8988T (cell line): ENCODE measurements at regions not wholly inside any gene's neighbourhood (a gene's known extent, or its start where the extent isn't known, plus 50 kb on each side); places are given as distances from the start of the nearest gene placed in this dataset.
"Not testable (repeated sequence)": the region's sequence is repeated elsewhere in the genome, so short reads cannot be mapped to it uniquely, and the experiment has no call there.

Experiments used
- DNase-seq: peaks from one replicate; pipeline ENCODE4 v3.0.0; 2011

GRCh38 chr9:129561594-129562281 lies 59.2 kb downstream of the C9orf50 start:
- no peak for DNase-seq

DNA sequence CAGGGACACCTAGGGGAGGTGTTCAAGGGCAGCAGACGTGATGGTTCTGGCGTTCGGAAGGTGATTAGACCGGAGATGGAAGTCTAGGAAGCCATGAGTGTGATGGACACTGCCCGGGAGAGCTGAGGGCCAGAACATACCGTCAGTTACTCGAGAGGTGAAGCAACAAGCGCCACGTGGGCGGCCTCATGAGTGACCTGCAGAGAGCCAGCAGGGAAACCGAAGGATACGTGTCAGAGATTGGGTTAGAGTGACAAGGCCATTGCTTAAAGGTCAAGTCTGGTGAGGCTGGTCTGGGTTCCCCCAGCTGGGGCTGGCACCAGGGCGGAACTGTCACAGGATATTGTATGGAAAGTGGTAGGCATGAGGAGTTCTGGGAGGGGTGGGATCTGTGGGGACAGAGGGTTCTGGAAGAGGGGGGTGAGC lies 60.0 kb downstream of the C9orf50 start:
- DNase-seq, result no peak

DNA sequence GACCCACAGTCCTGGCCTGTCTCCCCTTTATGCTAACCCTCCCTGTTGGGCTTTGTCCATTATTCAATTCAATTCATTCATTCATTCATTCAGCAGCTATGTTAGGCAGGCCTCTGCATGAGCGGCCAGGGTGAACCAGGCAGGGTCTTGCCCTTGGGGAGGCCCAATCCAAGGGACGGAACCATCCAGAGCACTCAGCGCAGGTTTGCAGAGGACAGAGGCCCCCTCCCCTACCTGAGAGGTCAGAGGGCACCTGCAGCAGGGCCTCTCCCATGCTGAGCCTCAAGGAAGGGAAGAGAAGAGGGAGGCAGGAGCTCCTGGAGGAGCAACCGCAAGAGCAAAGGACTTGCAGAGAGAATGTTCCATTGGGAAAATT lies 61.4 kb downstream of the C9orf50 start:
- no peak for DNase-seq

DNA sequence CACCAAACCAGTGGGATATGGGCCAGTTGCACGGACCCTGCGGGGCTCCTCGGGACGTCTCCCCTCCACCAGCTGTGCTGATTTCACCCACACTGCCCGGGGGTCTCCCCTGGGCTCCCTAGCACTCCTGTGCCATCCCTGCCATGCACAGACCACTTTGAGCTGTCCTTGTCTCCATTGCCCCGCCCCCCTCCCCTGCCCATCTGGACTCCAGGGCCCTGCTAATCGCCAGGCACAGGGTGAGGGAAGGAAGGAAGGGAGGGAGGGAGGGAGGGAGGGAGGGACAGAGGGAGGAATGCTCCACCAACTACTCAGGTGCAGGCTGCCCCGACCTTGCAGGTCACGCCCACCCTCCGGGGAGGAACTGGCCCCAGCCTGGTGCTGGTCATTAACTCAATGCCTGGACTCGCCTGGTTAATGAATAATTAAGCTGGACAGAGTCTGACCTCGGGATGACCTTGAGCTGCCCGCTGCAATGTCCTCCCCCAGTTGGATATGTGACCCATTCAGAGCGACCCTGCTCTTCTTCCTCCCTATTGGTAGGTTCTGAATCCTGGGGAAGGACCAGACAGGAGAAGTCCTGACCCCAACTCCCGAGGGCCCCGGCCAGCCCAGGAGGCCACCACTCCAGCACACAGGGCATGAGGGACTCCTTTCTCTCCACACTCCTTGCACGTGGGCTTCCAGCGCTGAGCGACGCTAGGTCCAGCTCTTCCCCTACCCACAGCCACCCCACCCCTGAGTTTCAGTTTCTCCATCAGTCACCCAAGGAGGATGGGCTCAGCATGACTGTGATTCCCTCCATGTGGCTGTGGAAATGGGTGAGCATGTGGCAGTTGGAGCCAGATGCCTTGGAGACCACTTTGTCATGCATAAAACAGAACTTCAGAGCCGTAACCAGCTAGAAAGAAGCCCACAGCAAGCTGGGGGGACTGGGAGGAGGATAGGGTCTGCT lies 62.1 kb downstream of the C9orf50 start:
- no peak for DNase-seq

DNA sequence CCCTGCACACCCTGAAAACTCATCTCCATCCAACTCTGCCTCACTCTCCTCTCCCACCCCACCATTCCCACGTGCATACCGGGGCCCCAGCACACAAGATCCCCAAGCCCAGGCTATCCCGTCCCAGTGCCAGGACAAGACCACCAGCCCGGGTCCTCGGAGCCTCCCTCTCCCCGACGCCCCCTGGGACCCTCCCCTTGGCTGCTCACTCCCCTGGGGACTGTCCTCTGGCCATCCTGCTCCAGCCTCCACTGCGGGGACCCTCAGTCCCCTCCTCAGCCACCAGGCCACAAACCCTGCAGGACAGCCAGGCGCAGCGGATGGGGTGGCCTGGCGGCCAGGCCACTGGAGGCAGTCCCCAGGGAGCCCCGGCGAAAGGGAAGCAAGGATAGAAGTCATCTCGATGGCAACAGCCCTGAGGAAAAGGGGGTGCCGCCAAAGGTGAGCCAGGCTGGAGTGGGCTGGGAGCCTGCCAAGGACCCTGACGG lies 62.8 kb downstream of the C9orf50 start:
- DNase-seq, result no peak

GRCh38 chr9:129557192-129558036 lies 63.5 kb downstream of the C9orf50 start:
- no peak for DNase-seq

DNA sequence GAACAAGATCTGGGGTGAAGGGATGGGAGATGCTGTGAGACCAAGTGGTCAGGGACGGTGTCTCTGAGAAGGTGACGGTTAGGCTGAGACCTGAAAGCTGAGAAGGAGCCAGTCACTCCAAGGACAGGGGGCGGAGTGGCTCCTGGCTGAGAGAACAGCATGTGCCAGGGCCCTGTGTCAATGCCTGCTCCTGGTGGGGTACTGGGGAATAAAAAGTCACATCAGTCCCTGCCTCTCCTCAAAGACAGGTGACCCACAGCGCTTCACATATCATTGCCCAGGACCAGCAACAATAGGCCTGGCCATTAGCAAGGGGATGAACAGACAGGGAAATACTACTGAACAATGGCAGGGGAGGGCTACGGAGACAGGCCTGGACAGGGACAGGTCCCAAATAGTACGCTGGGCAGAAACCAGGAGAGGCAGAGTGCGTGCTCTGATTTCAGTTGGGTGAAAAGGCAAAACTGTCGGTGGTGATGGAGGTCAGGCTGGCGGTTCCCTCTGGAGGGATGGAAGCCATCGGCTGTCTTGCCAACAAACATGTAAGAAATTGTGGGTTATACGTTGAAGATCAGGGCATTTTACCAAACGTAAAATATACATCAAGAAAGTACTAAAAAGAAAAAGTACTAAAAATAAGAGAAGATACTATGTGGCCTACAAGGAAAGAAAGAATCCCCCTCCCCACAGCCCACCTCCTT lies 64.3 kb downstream of the C9orf50 start:
- DNase-seq, result no peak

GRCh38 chr9:129555512-129556215 lies 65.2 kb downstream of the C9orf50 start:
- DNase-seq, result no peak

DNA sequence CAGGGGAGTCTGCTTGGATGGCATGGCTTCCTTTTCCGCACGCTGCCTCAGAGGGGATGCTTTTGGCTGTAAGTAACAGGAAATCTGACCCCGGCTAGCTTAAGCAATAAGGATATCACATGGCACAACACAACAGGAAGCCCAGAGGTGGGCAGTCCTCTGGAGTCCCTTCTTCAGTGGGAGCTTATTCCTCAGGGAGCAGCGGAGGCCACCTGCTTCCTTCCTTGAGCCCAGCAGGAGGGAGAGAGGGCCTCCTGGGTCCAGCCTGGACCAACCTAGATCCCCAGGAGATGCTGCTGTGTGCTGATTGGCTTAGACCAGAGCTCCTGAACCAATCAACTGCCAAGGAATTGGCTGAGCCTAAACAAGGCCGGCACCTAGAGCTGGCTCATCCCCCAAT lies 66.3 kb downstream of the C9orf50 start:
- DNase-seq, result no peak

DNA sequence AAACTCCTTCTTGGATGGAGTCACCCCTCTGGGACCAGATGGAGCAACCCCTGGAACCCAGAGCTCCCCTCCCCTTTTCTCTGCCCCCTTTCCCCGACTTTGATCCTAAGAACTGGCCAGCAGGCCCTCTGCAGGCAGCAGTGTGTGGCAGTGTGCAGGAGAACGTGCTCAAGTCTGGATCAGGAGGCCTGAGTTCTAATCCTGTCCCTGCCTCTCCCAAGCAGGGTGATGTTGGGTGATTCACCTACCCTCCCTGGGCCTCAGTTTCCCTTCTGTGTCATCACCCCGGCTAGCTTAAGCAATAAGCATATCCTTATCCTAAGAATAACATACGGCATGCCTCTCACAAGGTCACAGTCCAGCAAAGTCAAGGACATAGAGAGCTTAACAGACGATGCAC lies 67.6 kb downstream of the C9orf50 start:
- no peak for DNase-seq

- no peak for DNase-seq
These were observed 68.8 kb downstream of the C9orf50 start for GRCh38 chr9:129552064-129552463.

- DNase-seq, result no peak
These were observed 69.4 kb downstream of the C9orf50 start for GRCh38 chr9:129551393-129551973.

DNA sequence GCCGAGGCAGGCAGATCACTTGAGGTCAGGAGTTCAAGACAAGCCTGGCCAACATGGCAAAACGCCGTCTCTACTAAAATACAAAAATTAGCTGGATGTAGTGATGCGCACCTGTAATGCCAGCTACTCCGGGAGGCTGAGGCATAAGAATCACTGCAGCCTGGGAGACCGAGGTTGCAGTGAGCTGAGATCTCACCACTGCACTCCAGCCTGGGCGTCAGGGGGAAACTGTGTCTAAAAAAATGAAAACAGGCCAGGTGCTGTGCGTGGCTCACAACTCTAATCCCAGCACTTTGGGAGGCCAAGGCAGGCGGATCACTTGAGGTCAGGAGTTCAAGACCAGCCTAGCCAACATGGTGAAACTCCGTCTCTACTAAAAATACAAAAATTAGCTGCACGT lies 69.9 kb downstream of the C9orf50 start:
- DNase-seq, result not testable (repeated sequence)

GRCh38 chr9:129550199-129550839 lies 70.6 kb downstream of the C9orf50 start:
- no peak for DNase-seq

DNA sequence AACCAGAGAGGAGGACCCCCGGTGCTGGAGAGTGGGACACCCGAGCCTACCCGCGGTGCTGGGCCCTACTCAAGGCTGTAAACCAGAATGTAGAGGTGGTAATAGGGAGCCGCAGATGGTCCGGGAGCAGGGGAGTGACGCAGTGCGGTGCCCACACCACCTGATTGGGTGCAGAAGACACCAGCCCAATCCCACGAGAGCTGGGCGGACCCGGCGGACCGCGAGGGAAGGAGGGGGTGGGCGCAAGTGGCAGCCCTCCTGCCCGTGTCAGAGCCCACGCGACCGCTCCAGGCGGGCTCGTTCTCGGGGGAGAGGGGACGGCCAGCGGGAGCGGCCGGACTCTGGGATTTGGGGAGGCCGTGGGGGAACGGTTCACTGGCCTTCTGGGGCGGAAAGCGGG lies 71.2 kb downstream of the C9orf50 start:
- no peak for DNase-seq

- no peak for DNase-seq
These were observed 71.8 kb downstream of the C9orf50 start for GRCh38 chr9:129549139-129549538.

- DNase-seq, result no peak
These were observed 72.2 kb downstream of the C9orf50 start for GRCh38 chr9:129548571-129549135.

- no peak for DNase-seq
These were observed 72.9 kb downstream of the C9orf50 start for GRCh38 chr9:129547869-129548570.

DNA sequence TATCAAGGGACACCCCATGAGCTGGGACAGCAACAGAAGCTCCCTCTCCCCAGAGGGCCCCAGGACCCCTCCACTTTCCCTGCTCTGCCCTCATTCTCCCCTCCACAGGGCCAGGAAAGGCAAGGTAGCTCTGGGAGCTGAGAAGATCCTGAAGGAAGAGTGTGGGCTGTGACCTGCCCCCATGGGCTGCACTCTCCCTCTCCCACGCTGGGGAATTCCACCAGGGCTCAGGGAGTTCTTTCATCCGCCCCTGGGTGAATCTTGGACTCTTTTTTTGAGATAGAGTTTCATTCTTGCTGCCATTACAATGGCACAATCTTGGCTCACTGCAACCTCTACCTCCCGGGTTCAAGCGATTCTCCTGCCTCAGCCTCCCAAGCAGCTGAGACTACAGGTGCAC lies 73.8 kb downstream of the C9orf50 start:
- no peak for DNase-seq

- not testable (repeated sequence) for DNase-seq
These were observed 75.0 kb downstream of the C9orf50 start for GRCh38 chr9:129545876-129546275.
